GM21529 (cell line): ENCODE measurements at regions not wholly inside any gene's neighbourhood (a gene's known extent, or its start where the extent isn't known, plus 50 kb on each side); places are given as distances from the start of the nearest gene placed in this dataset.
"Not testable (repeated sequence)": the region's sequence is repeated elsewhere in the genome, so short reads cannot be mapped to it uniquely, and the experiment has no call there.

Experiments used
- ATAC-seq: cut with Tn5 transposase; IDR thresholded peaks from one replicate; pipeline ENCODE4 v1.9.1; 2021; ENCODE audit not compliant: unreplicated experiment

DNA sequence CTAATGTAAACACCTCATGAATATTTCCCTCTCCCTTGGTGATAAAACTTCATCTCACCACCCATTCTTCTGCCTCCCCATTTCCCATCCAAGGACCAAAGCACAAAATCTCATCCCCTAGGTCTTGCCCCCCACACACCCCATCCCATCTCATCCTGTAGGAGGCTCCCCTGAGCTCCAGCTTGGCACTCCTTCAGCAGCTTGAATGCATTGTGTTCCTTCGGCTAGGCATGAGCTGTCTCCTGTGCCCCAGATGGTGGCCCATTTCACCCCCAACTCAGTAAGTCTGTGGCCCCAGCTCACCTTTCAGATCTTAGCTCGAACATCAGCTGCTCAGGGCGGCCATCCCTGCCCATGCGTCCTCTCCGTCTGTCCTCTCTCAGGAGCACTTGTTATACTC is 203.6 kb upstream of the NR2F2 start:
- no peak for ATAC-seq

DNA sequence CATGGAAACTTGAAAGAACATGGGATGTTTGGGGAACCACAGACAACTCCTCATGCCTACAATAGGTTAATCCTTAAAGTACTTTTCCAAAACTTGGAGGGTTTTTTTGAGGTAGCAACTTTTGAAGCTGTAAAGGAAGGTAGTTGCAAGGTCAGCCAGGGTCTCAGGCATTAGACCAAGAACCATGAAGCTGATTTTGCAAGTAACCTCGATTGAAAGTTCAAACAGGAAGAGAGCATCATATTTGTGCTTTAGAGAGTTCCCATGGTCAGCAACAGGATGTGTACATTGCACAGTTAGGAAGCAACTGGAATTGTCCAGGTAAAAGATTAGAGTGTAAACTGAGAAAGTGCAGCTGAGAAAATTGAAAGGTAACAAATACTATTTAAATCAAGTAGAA is 199.8 kb upstream of the NR2F2 start:
- no peak for ATAC-seq

DNA sequence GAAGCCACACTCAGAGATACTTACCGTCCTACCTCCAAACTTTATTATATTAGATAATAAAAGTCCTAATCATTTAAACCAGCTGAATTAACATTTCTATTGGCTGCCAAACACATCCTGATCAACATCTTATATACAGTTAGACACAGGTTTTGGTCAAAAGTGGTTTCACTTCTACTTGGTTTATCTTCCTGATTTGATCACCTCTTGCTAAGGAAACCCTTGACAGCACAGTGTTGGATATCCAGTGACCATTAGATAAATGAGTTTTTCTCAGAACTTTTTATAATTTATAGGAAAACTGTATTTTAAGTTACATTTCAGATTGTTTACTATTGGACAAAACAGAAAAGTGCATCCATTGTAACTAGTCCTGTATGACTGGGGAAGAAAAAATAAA is 198.4 kb upstream of the NR2F2 start:
- no peak for ATAC-seq

DNA sequence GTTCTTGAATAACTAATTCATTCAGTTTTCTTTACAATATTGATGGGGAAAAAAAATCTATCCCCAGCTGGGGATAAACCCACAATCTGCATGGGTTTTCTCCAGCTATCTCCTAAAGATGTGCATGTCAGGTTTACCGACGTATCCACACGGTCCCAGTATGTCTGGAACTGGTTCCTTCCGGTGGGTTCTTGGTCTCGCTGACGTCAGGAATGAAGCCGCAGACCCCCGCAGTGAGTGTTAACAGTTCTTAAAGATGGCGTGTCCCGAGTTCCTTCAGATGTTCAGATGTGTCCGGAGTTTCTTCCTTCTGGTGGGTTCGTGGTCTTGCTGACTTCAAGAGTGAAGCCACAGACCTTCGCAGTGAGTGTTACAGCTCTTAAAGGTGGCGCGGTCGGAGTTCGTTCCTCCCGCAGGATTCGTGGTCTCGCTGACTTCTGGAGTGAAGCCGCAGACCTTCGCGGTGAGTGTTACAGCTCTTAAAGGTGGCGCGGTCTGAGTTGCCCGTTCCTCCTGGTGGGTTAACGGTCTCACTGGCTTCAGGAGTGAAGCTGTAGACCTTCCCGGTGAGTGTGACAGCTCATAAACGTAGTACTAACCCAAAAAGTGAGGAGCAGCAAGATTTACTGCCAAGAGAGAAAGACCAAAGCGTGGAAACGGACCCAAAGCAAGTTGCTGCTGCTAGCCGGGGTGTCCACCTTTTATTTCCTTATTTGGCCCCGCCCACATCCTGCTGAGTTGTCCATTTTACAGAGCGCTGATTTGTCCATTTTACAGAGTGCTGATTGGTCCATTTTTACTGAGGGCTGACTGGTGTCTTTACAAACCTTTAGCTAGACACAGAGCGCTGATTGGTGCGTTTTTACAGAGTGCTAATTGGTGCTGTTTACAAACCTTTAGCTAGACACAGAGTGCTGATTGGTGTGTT is 195.1 kb upstream of the NR2F2 start:
- no peak for ATAC-seq

DNA sequence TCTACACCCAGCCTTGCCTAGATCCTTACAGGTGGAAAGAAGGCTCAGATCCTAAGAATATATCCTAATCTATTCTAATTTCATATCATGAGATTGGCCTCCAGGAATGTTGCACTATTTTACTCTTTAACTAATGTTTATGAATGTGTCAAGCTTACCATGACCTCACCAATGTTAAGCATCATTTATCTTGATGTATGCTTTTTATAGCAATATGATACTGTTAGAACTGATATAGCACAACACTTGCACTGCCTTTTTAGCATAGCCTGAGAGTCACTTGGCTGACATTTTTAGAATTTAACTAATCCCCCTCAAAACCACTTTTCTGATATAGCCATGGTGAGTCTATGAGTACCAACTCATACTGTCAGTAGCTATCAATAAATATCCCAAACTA is 191.5 kb upstream of the NR2F2 start:
- ATAC-seq: no peak

DNA sequence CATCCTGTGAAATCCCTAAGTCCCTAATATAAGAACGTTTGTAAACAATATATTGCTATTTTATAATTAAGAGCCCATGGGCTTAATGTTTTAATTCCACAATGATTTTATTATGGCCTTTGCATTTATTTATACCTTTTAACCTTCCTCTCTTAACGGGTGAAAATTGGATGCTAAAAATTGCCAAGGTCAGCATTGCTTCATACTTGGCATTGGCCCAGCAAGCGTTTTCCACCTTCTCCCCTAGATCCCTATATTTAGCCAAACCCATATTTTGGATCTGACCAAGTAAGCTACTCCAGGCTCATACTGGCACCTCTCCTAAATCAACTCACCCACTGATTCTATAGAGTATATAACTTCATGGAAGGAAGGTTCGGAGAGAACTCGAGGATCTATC is 188.0 kb upstream of the NR2F2 start:
- ATAC-seq: no peak

DNA sequence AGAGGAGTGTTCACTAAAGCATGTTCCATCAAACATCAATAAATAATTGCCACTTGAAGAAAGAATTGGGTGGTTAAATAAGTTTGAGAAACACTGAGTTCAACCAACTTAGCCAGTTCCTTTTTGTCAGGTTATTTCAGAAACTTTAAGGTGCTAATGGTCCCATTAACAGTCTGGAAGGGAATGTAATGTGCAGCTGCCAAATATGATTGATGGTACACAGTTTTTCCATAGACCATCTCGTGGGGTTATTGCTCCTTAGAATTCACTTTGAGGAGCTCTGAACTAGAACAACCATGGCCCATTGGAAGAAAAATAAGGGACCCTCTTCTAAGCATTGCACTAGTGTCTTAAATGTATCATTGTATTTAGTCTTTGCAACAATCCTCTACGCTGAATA is 185.8 kb upstream of the NR2F2 start:
- no peak for ATAC-seq

DNA sequence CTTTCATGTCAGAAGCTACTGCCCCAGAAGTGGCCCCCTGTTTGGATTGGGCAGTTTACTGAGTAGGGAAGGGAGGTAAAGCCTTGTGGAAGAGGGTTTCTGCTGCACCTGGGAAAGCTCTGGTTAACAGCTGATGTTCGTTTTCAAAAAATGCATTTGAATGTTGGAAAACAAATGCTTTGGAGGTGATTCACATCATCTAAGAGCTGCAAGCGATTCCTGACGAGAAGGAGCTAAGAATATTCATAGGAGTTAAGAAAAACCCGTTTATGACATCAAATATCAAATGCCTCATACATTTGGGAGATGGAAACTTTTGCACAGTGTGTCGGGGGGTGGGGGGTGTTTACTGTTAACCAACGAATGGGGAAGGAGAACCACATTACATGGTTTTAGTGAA is 183.8 kb upstream of the NR2F2 start:
- ATAC-seq: no peak

DNA sequence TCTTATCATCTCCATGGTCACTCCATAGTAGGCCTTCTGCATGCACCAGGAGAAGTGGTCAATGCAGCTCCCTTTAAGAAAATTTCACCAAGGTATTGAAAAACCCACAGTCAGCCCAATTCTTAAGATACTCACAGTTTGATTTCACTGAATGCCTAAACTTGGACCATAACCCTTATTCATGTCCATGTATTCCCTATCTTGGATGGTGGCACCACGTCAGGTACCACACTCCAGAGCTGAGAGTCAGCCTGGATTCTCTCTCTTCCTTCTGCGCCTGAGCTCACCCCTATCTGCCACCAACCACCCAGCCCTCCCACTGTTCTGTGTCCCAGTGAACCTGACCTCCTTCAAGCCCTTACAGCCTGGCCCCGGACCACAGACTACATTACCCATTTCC is 183.2 kb upstream of the NR2F2 start:
- ATAC-seq: no peak

DNA sequence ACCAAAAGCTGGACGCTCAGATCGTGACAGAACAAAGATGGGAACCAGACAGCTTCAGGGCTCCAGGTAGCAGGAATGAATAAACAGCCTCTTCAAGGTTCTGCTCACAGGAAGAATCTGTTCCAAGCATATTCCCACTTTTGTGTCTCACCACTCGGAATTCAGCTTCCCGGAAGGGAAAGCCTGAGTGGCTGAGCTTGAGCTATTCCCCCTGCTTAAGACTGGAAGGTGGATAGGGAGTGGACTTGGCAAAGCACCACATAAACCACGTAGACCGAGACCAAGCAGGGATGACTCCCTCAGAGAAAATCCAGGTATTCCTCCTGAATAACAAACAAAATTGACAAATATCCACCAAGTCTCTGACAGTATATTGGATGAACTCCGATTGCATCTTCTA is 180.2 kb upstream of the NR2F2 start:
- ATAC-seq: no peak

DNA sequence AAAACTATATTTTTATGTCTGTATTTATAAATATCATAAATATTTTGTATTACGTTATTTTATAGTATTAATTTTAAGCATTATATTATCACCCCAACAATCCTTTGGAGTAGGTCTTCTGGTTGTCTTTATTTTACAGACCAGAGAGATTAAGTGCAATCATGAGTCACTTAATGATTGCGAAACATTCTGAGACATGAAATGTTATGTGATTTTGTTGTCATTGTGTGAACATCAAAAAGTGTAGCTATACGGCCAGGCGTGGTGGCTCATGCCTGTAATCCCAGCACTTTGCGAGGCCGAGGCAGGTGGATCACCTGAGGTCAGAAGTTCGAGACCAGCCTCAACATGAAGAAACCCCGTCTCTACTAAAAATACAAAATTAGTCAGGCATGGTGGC is 178.8 kb upstream of the NR2F2 start:
- ATAC-seq: not testable (repeated sequence)

DNA sequence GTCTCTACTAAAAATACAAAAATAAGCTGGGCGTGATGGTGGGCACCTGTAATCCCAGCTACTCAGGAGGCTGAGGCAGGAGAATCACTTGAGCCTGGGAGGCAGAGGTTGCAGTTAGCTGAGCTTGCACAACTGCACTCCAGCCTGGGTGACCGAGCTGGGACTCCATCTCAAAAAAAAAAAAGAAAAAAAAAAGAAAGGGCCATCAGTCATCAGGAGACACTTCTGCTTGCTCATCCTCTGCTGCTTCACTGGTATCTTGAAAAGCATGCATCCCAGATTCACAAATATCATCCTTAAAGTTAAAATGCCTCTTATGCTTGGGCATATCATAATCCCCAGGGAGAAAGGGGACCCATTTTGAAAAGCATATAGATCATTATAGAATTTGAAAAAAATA is 176.6 kb upstream of the NR2F2 start:
- ATAC-seq: no peak

DNA sequence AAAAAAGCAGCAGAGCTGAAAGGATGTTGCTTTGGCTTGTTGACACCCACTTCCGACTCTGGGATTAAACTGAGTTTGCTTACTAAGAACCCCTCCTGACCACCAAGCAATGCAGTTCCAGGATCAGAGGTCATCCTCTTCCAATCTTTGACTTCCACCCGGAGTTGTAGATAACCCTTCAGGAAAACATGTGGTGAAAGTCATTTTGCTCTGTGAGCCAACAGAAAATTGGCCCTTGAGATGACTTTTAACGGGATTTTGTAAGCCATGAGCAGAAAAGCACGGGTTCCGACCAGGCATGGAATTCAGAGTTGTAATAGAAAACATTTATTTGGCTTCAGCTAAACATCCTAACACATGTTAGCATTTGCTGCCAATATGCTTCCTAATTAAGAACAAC is 171.6 kb upstream of the NR2F2 start:
- ATAC-seq: no peak

DNA sequence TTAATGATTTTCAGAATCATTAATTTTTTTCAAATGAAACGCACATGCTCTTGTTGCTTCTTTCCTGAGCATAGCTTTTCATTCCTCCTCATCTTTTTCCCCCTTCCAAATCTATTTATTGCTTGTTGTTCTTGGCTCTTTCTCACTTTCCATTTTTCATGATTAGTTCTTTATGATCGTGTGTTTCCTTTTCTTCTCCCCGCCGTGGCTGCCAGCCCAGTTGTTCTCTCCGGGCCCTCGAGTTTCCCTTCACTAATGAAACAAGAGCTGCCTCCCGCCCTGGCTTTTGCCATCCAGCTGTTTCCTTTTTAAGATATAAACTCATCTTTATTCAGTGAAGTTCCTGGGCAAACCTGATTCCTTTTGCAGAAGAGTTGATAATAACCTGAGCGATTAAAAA is 170.2 kb upstream of the NR2F2 start:
- ATAC-seq: no peak

DNA sequence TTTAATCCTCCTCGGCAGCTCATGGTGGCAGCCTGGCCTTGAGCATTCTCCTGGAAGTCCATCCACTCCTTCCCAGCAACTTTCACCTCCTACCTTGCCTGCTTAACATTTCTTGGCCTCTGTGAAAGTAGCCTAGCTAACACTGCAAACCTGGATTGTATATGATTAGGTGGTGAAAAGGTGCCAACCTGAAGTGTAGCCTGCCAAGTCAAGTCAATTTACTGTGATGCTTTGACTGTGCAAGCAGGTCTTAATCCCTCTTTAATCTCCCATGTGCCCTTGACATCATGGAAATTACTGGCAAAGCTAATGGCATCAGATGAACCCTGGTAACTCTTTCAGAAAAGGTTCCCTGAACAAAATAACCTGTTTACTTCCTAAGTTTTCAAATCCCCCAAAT is 169.7 kb upstream of the NR2F2 start:
- ATAC-seq: no peak

DNA sequence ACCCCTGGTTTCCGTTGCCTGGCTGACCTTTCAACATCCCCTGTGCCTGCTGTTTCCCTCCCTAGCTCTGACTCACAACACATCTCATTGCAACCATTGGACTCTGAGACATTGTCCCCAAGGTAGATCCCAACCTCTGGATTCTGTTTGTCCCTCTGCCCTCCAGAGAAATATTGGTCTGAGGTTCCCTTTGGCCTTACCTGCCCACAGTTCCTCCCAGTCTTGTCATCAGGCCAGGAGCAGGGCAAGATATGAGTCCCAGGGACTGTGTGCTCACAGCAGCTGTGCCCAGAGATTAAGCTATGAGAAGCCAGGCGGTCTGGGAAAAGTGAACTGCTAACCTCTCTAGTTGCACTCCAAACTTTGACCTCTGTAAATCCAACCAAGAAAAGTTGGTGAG is 168.2 kb upstream of the NR2F2 start:
- ATAC-seq: no peak

DNA sequence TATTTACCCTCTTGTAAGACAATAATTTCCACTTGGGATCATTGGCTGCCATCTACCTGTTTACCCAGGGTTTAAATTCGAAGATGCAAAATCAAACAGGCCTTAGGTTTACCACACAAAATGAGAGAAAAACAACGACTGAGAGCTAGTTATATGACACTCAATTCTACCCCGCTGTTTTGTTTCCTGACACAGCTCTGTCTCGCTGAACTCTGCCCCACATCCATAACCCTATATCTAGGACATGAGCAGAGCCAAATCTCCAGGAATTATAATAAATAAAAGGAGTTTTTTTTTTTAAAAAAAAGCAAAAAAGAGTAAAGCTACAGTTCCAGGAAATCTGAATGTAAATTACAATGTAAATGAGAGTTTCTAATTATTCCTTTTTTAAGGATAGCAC is 165.4 kb upstream of the NR2F2 start:
- no peak for ATAC-seq

DNA sequence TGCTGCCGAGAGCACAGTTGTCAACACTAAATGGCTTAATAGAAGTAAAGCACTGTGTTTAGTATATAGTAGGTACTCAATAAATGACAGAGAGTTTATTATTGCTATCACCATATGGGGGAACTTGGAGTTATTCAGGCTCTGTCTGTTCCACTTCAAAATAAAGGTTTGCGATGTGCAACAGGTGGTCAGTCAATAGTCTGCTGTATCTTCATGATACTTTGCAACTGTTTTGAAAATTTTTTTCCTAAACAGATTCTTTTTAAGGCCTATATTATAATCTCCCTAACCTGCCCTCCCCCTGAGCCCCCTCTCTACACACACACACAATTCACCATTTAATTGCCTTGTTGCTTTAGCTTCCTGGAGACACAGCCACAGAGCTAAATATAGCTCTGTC is 164.7 kb upstream of the NR2F2 start:
- no peak for ATAC-seq

DNA sequence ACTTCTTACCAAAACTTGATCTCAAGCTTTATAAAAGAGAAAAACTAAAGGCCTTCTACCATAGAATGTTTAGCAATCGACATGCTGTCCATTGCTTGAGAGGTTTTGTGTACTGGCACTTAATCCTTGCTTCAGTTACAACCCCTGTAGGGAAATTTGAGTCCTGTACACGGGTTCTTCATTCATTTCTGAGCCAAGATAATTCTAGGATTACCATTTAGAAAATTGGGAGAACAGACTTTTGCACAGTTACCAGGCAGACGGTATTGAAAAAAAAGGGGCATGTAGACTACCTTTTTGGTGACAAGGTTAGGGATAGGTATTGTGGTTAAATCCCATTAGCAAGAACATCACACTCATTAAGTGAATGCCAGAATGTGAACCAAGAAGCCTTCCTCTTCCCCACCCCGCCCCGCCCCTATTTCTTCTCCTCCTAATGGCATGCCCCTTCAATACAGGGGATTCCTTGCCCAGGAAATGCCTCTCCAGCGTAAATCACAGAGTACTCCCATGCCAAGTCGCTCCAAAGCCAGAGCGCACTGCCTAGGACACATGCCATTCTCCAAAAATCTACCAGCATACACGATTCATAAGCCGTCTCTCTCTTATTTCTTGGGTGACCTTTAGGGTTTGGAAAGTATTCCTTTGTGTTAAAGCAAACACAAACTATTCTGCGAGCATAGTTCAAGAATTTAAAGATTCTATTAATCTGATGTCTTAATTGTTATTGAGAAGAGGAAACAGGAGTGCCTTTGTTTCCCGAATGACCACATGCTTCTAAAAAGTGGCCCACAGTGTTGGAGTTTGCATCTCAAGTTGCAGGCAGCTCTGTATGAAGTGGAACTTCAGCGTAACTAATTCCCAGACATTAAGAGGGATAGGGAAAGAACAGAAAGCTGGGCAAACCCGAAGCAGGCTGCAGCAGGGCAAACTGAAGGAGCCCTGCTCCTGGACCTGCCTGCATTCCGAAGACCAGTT is 164.0 kb upstream of the NR2F2 start:
- ATAC-seq: no peak

DNA sequence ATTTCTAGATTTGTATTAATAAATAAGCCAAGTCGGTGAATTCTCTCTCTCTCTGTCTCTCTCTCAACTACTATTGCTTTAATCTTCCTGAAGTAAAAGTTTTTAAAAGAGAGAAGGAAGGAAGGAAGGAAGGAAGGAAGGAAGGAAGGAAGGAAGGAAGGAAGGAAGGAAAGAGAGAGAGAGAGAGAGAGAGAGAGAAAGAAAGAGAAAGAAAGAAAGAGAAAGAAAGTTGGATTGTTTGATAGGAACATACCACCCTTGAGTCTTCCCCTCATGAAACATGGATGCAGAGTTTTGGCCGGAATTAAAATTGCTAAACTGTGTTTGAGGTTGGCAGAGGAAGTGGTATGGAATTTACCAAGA is 159.9 kb upstream of the NR2F2 start:
- ATAC-seq: not testable (repeated sequence)

DNA sequence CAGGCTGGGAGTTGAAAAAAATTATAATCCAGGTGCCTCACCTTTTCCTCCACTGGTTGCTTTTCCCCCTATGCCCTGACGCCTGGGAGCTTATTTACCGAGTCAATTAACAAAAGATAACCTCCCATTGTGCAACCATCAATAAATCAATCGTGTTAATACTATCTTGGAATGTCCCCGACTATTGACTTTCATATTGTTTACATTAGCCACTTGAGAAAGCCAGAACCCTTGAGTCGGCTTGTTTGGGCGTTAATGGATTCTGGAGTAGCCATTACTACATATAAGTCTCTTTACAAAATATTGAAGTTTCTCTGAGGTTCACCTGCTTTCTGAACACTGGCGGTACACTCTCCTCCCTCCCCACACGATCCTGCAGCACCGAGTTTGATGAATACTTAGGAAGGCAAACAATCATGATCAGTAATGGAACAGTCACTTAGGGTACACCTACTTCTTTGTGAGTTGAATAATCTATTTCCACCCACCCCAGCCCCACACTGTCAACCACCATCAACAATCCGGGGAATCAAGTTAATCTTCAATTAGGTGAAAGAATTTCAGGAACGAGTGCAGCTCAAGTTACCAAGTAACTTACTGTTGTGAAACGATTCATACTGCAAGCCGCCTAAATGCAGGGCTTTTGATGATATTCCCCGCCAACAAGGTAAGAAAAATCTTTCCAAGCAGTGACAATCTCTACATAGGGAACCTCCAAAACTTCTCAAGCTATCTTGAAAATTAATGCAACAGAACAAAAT is 159.3 kb upstream of the NR2F2 start:
- ATAC-seq: no peak
